ENCODE measurements at regions not wholly inside any gene's neighbourhood (a gene's known extent, or its start where the extent isn't known, plus 50 kb on each side); places are given as distances from the start of the nearest gene placed in this dataset.

GRCh38 chr10:88130912-88131311 is 267.5 kb downstream of the PTEN start:
- H4K20me1 ChIP-seq (ENCODE audit: control insufficient read depth, insufficient read depth) = no peaks in the 10 kb centered on the region
- H3K4me2 ChIP-seq (ENCODE audit: control insufficient read depth, insufficient read depth) = no peak overlapping the region
- ChIA-PET SMC1A (ENCODE audit: uncharacterized antibody, unreplicated experiment) (no interaction called here), POLR2A (no interaction called here), CTCF (interaction anchor here (1.3 to 1.5 kb wide), 2 partner anchors 23 to 259 kb away, joined by 3 read pairs; no protein-coding TSS in a partner anchor), RAD21 (ENCODE audit: unreplicated experiment) (no interaction called here)
- in situ Hi-C loops (cut with MboI) = no loop called here
- 93% methylated on average over 1 of the region's 1 CpG for WGBS (ENCODE audit: insufficient coverage, insufficient replicate concordance, low lambda C conversion rate, missing lambda C conversion rate)
- no peak overlapping the region for H2AFZ ChIP-seq (ENCODE audit: control insufficient read depth, low read depth, low read length)
- H3K4me3 ChIP-seq = no peak overlapping the region
- BruUV-seq (replicated peaks) = no TSS peak
- H3K9me3 ChIP-seq (replicated peaks; ENCODE audit: control insufficient read depth, insufficient read depth, low read length) = no peaks in the 10 kb centered on the region; the same call in 2 of the 3 replicates
- intact Hi-C loops (cut with micrococcal nuclease; ENCODE audit: unreplicated experiment) = no loop called here
- no peak overlapping the region for H3K27ac ChIP-seq (ENCODE audit: control insufficient read depth, insufficient read depth)
- H3K36me3 ChIP-seq (ENCODE audit: control insufficient read depth in 2 of 2, insufficient read depth in 2 of 2, low read length in 1 of 2) = no peaks in the 10 kb centered on the region
- no peak for FAIRE-seq
- no peaks in the 10 kb centered on the region for H3K79me2 ChIP-seq (ENCODE audit: control insufficient read depth, insufficient read depth, low read length)
- H3K27me3 ChIP-seq (replicated peaks in 1 of 2; ENCODE audit: control insufficient read depth in 2 of 2, insufficient read depth in 2 of 2, low read length in 1 of 2) = no peaks in the 10 kb centered on the region
- no peak for DNase-seq (ENCODE audit: low read depth, low spot score)
- ATAC-seq = no peak
- H3K9ac ChIP-seq (ENCODE audit: control insufficient read depth, insufficient read depth, low read length) = no peak overlapping the region
- H3K4me1 ChIP-seq (ENCODE audit: control insufficient read depth, insufficient read depth, low read length) = no peaks in the 10 kb centered on the region
- TF ChIP-seq STAT1 (conservative IDR thresholded peaks at IDR 0.05) (no peak), SIX5 (IDR thresholded peaks at IDR 0.05; ENCODE audit: low read depth, low read length, severe bottlenecking) (no peak), ZNF592 (IDR thresholded peaks at IDR 0.05) (no peak), GABPA (IDR thresholded peaks at IDR 0.05; ENCODE audit: low read depth) (no peak), RAD21 (IDR thresholded peaks at IDR 0.05; ENCODE audit: insufficient read depth, low read depth, low read length) (no peak), MYC (IDR thresholded peaks at IDR 0.05; ENCODE audit: insufficient read depth, insufficient read length, insufficient replicate concordance, low read length, severe bottlenecking) (no peak), WRNIP1 (IDR thresholded peaks at IDR 0.05; ENCODE audit: borderline replicate concordance, low read depth, low read length) (no peak), ZZZ3 (IDR thresholded peaks at IDR 0.05; ENCODE audit: control insufficient read depth, insufficient read length, low read depth) (no peak), REST (IDR thresholded peaks at IDR 0.05; ENCODE audit: low read depth, low read length) (no peak), ZBTB33 (IDR thresholded peaks at IDR 0.05) (no peak), MXI1 (IDR thresholded peaks at IDR 0.05; ENCODE audit: low read depth, low read length) (no peak), MAX (IDR thresholded peaks at IDR 0.05; ENCODE audit: low read depth, low read length) (no peak), CREM (IDR thresholded peaks at IDR 0.05; ENCODE audit: low read depth) (no peak), RFX5 (IDR thresholded peaks at IDR 0.05; ENCODE audit: low read depth, low read length) (no peak)

Data from GM12878 (cell line).